Naive thymus-derived CD8-positive, alpha-beta T cell (primary cell): ENCODE measurements at regions not wholly inside any gene's neighbourhood (a gene's known extent, or its start where the extent isn't known, plus 50 kb on each side); places are given as distances from the start of the nearest gene placed in this dataset.

Experiments used
- ATAC-seq, 2 donors: fragments of 150-1000 bp; cut with Tn5 transposase in 1 of 2; sonication (Bioruptor Pico), chemical (Tn5 transposase) in 1 of 2; 1 replicate in 1 of 2; 2 replicates in 1 of 2; pipeline ENCODE4 v1.10.0; 2021; ENCODE audit warnings: mild to moderate bottlenecking in 2 of 2, moderate library complexity in 2 of 2
- POLR2A ChIA-PET: fragments of 350-600 bp; sonication (Branson Sonifier 250); formaldehyde crosslinking; loops from one replicate; lab custom pipeline; 2021; ENCODE audit warnings: antibody characterized with exemption; lab: Charles Lee
- DNase-seq, 10 donors: peaks; one replicate each; pipeline versions ENCODE4 v3.0.0 to v3.0.0-alpha.2; 2020 to 2022
- H3K27ac Mint-ChIP-seq, 10 donors: one replicate each; pipeline ENCODE4 v1.8.0; 2020 to 2022; ENCODE audit warnings: mild to moderate bottlenecking in 10 of 10, mixed read lengths in 10 of 10, moderate library complexity in 4 of 10, inconsistent platforms in 1 of 10
- H3K27me3 Mint-ChIP-seq, 5 donors: one replicate each; pipeline ENCODE4 v1.8.0; 2021 to 2022; ENCODE audit warnings: mixed read lengths in 5 of 5
- H3K36me3 Mint-ChIP-seq, 3 donors: one replicate each; pipeline ENCODE4 v1.8.0; 2020 to 2022; ENCODE audit warnings: mixed read lengths in 3 of 3, mild to moderate bottlenecking in 2 of 3, inconsistent platforms in 1 of 3
- H3K4me1 Mint-ChIP-seq, 4 donors: one replicate each; pipeline ENCODE4 v1.8.0; 2021 to 2022; ENCODE audit warnings: mixed read lengths in 4 of 4
- H3K4me3 Mint-ChIP-seq, 10 donors: one replicate each; pipeline ENCODE4 v1.8.0; 2020 to 2022; ENCODE audit warnings: mild to moderate bottlenecking in 10 of 10, mixed read lengths in 10 of 10, moderate library complexity in 6 of 10, inconsistent platforms in 1 of 10
- H3K9me3 Mint-ChIP-seq, 9 donors: one replicate each; pipeline ENCODE4 v1.8.0; 2020 to 2022; ENCODE audit warnings: mixed read lengths in 9 of 9, mild to moderate bottlenecking in 3 of 9, inconsistent platforms in 1 of 9, moderate library complexity in 1 of 9

DNA sequence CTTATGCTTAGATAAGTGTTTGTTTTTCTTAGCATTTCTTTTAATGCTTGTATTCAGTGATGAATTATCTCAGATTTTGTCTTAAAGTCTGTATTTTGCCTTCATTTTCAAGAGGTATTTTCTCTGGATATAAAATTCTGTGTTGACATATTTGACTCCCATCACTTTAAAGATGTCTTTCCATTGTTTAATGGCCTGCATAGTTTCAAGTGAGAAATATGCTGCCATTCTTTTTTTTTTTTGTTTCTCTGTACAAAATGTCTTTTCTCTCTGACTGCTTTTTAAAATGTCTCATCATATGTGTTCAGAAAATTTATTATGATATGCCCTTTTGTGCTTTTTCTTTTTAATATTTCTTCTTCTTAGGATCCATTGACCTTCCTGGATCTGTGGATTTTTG lies 578.0 kb upstream of the NOX3 start:
- Mint-ChIP-seq H3K27ac (no peak overlapping the region), H3K9me3 (peaks cover 0 to 21% (median 6%) of the 10 kb centered on the region in 9 donors), H3K36me3 (peaks cover 0 to 11% (median 0%) of the 10 kb centered on the region in 3 donors), H3K4me3 (no peak overlapping the region), H3K27me3 (peaks cover 0 to 15% (median 0%) of the 10 kb centered on the region in 5 donors), H3K4me1 (peaks cover 0 to 17% (median 7%) of the 10 kb centered on the region in 4 donors)
- ATAC-seq = no peak
- DNase-seq = no peak
- POLR2A ChIA-PET = no interaction called here

GRCh38 chr6:156031516-156031915 lies 575.9 kb upstream of the NOX3 start:
- peaks cover 0 to 21% (median 6%) of the 10 kb centered on the region in 9 donors for H3K9me3 Mint-ChIP-seq
- peaks cover 0 to 21% (median 0%) of the 10 kb centered on the region in 5 donors for H3K27me3 Mint-ChIP-seq
- ATAC-seq = no peak
- POLR2A ChIA-PET = no interaction called here
- no peak for DNase-seq
- no peak overlapping the region for H3K4me3 Mint-ChIP-seq
- peaks cover 0 to 27% (median 7%) of the 10 kb centered on the region in 4 donors for H3K4me1 Mint-ChIP-seq
- peaks cover 0 to 11% (median 2%) of the 10 kb centered on the region in 3 donors for H3K36me3 Mint-ChIP-seq
- peak overlapping the region in 1 of 10 donors; percentile 48 for H3K27ac Mint-ChIP-seq

GRCh38 chr6:156030053-156030452 lies 574.4 kb upstream of the NOX3 start:
- Mint-ChIP-seq H3K27ac (no peak overlapping the region), H3K9me3 (peaks cover under 1 to 32% (median 8%) of the 10 kb centered on the region in 9 donors), H3K4me1 (peaks cover 0 to 27% (median 7%) of the 10 kb centered on the region in 4 donors), H3K27me3 (peaks cover 0 to 21% (median 0%) of the 10 kb centered on the region in 5 donors), H3K4me3 (no peak overlapping the region), H3K36me3 (peaks cover 0 to 20% (median 5%) of the 10 kb centered on the region in 3 donors)
- ATAC-seq (no peak), DNase-seq (no peak)
- POLR2A ChIA-PET = no interaction called here

DNA sequence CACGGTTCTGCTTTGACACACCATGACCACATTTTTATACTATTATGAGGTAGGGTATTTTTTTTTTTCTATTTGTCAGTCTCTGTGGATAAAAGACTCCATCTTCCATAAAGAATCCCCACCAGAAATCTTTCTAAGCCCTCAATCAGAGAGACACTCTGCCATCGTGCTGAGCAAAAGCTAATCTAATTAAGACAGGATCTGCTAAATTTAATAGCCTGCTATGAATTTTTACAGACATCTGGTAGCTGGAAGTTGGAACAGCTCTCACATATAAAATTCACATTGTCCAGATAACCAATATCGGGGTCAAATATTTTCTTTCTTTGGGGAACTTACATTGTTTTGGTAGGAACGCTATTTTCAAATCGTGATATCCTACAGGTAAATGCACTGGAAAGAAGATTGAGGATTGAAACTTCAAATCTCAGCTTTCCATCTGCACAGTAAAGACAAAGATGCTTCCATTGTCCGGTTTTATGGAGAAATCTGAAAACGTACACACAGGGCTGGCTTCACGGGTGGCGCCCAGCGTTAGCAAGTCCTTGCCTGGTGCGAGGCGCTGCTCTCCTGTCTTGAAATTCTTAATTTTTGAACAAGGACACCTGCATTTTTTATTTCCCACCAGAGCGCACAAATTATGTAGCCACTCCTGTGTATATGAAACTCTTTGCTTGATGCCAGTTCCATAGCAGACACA lies 573.8 kb upstream of the NOX3 start:
- DNase-seq = no peak
- Mint-ChIP-seq H3K4me1 (peaks cover 0 to 27% (median 7%) of the 10 kb centered on the region in 4 donors), H3K4me3 (no peak overlapping the region), H3K9me3 (peaks cover 6 to 37% (median 15%) of the 10 kb centered on the region in 9 donors), H3K27ac (peak overlapping the region in 3 of 10 donors; percentile 22 to 79 (median 22)), H3K36me3 (peaks cover 0 to 23% (median 5%) of the 10 kb centered on the region in 3 donors), H3K27me3 (peaks cover 0 to 21% (median 0%) of the 10 kb centered on the region in 5 donors)
- no peak for ATAC-seq
- POLR2A ChIA-PET = no interaction called here

DNA sequence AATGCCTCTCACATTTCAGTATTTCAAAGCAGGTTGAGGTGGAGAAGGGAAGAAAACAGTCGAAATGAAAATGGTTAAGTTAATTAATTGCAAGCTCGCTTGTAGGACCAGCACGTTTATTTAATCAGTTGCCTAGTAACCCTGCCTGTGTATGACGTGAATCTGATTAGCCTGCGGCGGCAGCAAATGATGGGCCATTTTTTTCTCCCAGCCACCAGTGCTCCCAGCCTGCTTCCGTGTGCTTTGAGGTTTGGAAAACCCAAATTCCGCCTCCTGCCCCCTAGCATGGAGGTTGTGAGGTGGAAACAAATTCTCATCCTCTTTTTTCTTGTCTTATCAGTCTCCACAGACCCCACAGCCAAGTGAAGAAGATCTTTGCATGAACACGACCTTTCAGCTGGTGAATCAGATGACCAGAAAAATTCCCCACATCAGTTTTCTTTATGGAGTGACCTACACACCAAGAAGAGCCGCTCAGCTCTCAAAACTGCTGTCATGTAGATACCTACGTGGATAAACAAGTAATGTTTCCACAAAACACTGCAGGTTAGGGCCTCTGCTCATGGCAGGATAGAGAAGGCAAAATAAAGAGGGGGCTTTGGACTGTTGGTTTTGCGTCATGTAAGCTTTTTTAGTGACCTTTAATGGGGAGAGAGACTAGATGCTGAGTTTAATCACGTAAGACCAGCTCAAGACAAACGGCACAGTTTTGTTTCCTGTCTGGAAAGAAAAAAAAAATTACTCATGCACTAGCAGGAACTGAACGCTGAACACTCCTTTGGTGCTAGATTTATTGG lies 572.9 kb upstream of the NOX3 start:
- Mint-ChIP-seq H3K27ac (peak overlapping the region in 3 of 10 donors; percentile 22 to 79 (median 22)), H3K9me3 (peaks cover 13 to 37% (median 16%) of the 10 kb centered on the region in 9 donors), H3K27me3 (peaks cover 0 to 21% (median 0%) of the 10 kb centered on the region in 5 donors), H3K4me1 (peaks cover 0 to 27% (median 7%) of the 10 kb centered on the region in 4 donors), H3K4me3 (peak overlapping the region in 2 of 10 donors; percentile 5 to 11), H3K36me3 (peaks cover 0 to 29% (median 8%) of the 10 kb centered on the region in 3 donors)
- POLR2A ChIA-PET = no interaction called here
- DNase-seq (no peak), ATAC-seq (peak in 1 of 2 donors; percentile 28)

DNA sequence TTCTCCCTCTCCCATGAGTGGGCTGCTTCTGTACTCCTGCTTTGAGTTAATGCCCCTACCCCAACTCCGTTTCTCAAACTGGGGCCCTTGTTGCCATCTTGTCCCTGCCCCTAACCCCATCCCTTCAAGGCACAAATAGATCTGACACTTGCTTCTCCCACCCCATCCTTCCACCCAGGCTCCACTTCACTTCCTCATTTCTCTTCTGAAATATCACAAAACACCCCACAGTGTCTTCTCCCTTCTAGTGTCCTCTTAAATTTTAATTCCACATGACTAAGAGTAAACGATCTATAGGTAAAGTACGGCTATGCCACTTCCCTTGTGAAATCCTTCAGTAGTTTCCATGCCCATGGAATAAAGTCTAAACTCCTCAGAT lies 571.6 kb upstream of the NOX3 start:
- no peak for ATAC-seq
- H3K27me3 Mint-ChIP-seq = peaks cover 0 to 21% (median 0%) of the 10 kb centered on the region in 5 donors
- no peak for DNase-seq
- H3K36me3 Mint-ChIP-seq = peaks cover 0 to 26% (median 11%) of the 10 kb centered on the region in 3 donors
- H3K27ac Mint-ChIP-seq = peak overlapping the region in 1 of 10 donors; percentile 2
- no peak overlapping the region for H3K4me3 Mint-ChIP-seq
- H3K4me1 Mint-ChIP-seq = peaks cover 0 to 27% (median 7%) of the 10 kb centered on the region in 4 donors
- POLR2A ChIA-PET = no interaction called here
- H3K9me3 Mint-ChIP-seq = peaks cover 13 to 36% (median 17%) of the 10 kb centered on the region in 9 donors

GRCh38 chr6:156026486-156027247 lies 571.0 kb upstream of the NOX3 start:
- peaks cover 0 to 27% (median 7%) of the 10 kb centered on the region in 4 donors for H3K4me1 Mint-ChIP-seq
- POLR2A ChIA-PET = no interaction called here
- no peak overlapping the region for H3K4me3 Mint-ChIP-seq
- H3K27me3 Mint-ChIP-seq = peaks cover 0 to 20% (median 0%) of the 10 kb centered on the region in 5 donors
- peaks cover 13 to 36% (median 17%) of the 10 kb centered on the region in 9 donors for H3K9me3 Mint-ChIP-seq
- peaks cover 0 to 22% (median 11%) of the 10 kb centered on the region in 3 donors for H3K36me3 Mint-ChIP-seq
- no peak for DNase-seq
- no peak overlapping the region for H3K27ac Mint-ChIP-seq
- ATAC-seq = no peak

- ATAC-seq = no peak
Measured at GRCh38 chr6:156024339-156024738, 568.7 kb upstream of the NOX3 start.

GRCh38 chr6:156021746-156022396 lies 566.2 kb upstream of the NOX3 start:
- Mint-ChIP-seq H3K36me3 (peaks cover 0 to 22% (median 9%) of the 10 kb centered on the region in 3 donors), H3K9me3 (peaks cover 14 to 36% (median 17%) of the 10 kb centered on the region in 9 donors), H3K4me3 (no peak overlapping the region), H3K27me3 (peaks cover 0 to 8% (median 0%) of the 10 kb centered on the region in 5 donors), H3K27ac (no peak overlapping the region), H3K4me1 (no peaks in the 10 kb centered on the region)
- ATAC-seq = no peak
- POLR2A ChIA-PET = no interaction called here
- no peak for DNase-seq

More at GRCh38 chr6:156024339-156024738, 568.7 kb upstream of the NOX3 start:
- Mint-ChIP-seq H3K27me3 (peaks cover 0 to 9% (median 0%) of the 10 kb centered on the region in 5 donors), H3K36me3 (peaks cover 0 to 22% (median 11%) of the 10 kb centered on the region in 3 donors), H3K9me3 (peaks cover 14 to 36% (median 17%) of the 10 kb centered on the region in 9 donors), H3K27ac (no peak overlapping the region), H3K4me3 (no peak overlapping the region), H3K4me1 (peaks cover 0 to 17% (median 7%) of the 10 kb centered on the region in 4 donors)
- POLR2A ChIA-PET = no interaction called here
- DNase-seq = no peak

- DNase-seq (no peak), ATAC-seq (no peak)
- Mint-ChIP-seq H3K27me3 (peaks cover 0 to 31% (median 0%) of the 10 kb centered on the region in 5 donors), H3K27ac (no peak overlapping the region), H3K4me3 (no peak overlapping the region), H3K36me3 (peaks cover 0 to 6% (median 3%) of the 10 kb centered on the region in 3 donors), H3K4me1 (peaks cover 12 to 24% (median 16%) of the 10 kb centered on the region in 4 donors), H3K9me3 (peaks cover 0 to 12% (median 7%) of the 10 kb centered on the region in 9 donors)
- POLR2A ChIA-PET = no interaction called here
Measured at GRCh38 chr6:156017838-156018237, 562.2 kb upstream of the NOX3 start.

DNA sequence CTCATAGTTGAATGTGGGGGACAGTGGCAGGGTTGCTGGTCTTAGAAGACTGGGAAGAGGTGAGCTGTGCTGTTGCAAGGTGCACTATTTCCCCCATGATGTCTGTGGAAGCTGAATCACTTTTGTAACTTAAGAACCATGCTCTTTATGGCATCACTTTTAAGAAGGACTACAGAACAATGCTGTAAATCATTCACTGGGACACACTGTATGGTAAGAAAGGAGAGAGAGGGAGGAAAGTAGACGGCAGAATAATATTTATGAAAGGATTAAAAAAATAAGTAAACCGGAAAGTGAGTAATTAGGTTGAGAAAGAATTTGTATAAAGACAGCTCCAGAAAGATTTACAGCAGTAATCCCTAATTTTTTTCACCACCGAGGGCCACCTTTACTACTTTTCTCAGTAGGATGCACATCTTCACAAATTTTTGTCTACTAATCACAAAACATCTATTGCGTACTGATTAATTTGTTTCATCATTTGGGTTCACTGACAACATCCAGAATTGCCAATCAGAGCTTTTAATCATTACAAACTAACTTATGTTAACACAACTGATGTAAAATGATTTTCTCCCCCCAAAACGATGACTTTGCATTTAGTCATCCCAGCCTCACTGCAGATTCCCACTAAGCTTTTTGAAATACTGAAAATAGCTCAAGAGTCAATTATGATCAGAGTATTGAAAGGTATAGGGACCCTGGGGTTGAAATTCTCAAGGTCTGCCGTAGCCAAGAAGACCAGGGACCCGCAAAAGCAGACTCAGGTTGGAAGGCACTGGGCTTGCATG lies 560.7 kb upstream of the NOX3 start:
- no peak overlapping the region for H3K4me3 Mint-ChIP-seq

More for the DNA sequence above, 560.7 kb upstream of the NOX3 start:
- ATAC-seq (no peak), DNase-seq (no peak)
- Mint-ChIP-seq H3K4me1 (peaks cover 12 to 24% (median 17%) of the 10 kb centered on the region in 4 donors), H3K27ac (no peak overlapping the region), H3K27me3 (peaks cover 0 to 31% (median 0%) of the 10 kb centered on the region in 5 donors), H3K9me3 (peaks cover 0 to 6% (median 4%) of the 10 kb centered on the region in 9 donors), H3K36me3 (peaks cover 0 to 6% (median 3%) of the 10 kb centered on the region in 3 donors)
- POLR2A ChIA-PET = no interaction called here
